ENCODE measurements at regions not wholly inside any gene's neighbourhood (a gene's known extent, or its start where the extent isn't known, plus 50 kb on each side); places are given as distances from the start of the nearest gene placed in this dataset.

DNA sequence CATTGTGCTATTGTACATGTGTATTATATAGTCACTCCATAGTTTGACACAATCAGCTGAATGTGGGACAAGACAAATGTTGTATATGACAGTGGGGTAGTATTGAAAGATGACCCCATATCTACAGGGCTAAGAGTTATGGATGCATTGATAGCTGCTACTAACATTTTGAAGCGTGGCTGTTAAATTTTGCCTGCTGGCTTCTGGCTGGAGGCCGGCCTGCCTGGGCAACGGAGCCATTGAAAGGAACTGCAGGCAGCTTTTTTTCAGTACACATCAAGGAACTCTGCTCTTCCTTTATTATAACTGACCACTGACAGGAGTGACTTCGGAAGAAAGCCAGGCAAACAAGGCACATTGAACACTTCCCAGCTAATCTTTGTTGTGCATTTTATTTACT is 76.1 kb upstream of the TMEM33 start:
- no peak for TF ChIP-seq ZBTB7A (IDR thresholded peaks at IDR 0.05; ENCODE audit: low read depth)
- TF ChIP-seq, protein P1, sequence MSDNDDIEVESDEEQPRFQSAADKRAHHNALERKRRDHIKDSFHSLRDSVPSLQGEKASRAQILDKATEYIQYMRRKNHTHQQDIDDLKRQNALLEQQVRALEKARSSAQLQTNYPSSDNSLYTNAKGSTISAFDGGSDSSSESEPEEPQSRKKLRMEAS (IDR thresholded peaks at IDR 0.05): no peak
- no peak for TF ChIP-seq RAD21 (IDR thresholded peaks at IDR 0.05; ENCODE audit: low read depth)
- no peak for TF ChIP-seq FOXM1 (IDR thresholded peaks at IDR 0.05; ENCODE audit: borderline replicate concordance, low read depth)
- no peak for TF ChIP-seq CEBPB (IDR thresholded peaks at IDR 0.05)
- no peak for TF ChIP-seq TAF1 (IDR thresholded peaks at IDR 0.05; ENCODE audit: low read depth)
- no peak for TF ChIP-seq YY1 (IDR thresholded peaks at IDR 0.05; ENCODE audit: low read depth)
- TF ChIP-seq, protein P2, sequence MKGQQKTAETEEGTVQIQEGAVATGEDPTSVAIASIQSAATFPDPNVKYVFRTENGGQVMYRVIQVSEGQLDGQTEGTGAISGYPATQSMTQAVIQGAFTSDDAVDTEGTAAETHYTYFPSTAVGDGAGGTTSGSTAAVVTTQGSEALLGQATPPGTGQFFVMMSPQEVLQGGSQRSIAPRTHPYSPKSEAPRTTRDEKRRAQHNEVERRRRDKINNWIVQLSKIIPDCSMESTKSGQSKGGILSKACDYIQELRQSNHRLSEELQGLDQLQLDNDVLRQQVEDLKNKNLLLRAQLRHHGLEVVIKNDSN (IDR thresholded peaks at IDR 0.05): no peak
- no peak for TF ChIP-seq TEAD4 (IDR thresholded peaks at IDR 0.05)
- TF ChIP-seq NFIC (IDR thresholded peaks at IDR 0.05): no peak
- TF ChIP-seq TCF12 (IDR thresholded peaks at IDR 0.05; ENCODE audit: low read depth): no peak
- TF ChIP-seq EGR1 (IDR thresholded peaks at IDR 0.05): no peak
- TF ChIP-seq CREB1 (IDR thresholded peaks at IDR 0.05; ENCODE audit: low read depth): no peak
- TF ChIP-seq EP300 (IDR thresholded peaks at IDR 0.05; ENCODE audit: borderline replicate concordance): no peak
- TF ChIP-seq, protein P3, sequence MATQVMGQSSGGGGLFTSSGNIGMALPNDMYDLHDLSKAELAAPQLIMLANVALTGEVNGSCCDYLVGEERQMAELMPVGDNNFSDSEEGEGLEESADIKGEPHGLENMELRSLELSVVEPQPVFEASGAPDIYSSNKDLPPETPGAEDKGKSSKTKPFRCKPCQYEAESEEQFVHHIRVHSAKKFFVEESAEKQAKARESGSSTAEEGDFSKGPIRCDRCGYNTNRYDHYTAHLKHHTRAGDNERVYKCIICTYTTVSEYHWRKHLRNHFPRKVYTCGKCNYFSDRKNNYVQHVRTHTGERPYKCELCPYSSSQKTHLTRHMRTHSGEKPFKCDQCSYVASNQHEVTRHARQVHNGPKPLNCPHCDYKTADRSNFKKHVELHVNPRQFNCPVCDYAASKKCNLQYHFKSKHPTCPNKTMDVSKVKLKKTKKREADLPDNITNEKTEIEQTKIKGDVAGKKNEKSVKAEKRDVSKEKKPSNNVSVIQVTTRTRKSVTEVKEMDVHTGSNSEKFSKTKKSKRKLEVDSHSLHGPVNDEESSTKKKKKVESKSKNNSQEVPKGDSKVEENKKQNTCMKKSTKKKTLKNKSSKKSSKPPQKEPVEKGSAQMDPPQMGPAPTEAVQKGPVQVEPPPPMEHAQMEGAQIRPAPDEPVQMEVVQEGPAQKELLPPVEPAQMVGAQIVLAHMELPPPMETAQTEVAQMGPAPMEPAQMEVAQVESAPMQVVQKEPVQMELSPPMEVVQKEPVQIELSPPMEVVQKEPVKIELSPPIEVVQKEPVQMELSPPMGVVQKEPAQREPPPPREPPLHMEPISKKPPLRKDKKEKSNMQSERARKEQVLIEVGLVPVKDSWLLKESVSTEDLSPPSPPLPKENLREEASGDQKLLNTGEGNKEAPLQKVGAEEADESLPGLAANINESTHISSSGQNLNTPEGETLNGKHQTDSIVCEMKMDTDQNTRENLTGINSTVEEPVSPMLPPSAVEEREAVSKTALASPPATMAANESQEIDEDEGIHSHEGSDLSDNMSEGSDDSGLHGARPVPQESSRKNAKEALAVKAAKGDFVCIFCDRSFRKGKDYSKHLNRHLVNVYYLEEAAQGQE (IDR thresholded peaks at IDR 0.05; ENCODE audit: low read depth): no peak

DNA sequence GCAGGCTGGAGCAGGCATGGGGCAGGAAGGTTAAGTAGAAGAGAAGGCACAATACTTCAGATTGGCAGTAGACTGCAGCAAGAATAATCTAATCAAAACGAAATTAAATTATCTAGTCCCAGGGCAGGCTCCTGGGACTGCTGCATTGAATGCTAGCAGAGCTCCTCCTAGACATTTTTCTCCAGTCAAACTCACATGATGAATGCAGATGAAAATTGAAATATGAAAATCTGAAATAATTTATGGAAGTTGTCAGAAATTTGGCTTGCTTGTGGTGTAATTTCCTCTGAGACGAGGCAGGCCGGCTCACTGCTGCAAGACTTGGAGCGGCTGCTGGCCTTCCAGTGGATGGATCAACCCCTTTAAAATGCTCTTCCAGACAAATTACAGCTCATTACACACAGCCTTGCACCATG is 78.0 kb upstream of the TMEM33 start:
- TF ChIP-seq YY1 (IDR thresholded peaks at IDR 0.05; ENCODE audit: low read depth) (no peak), TAF1 (IDR thresholded peaks at IDR 0.05; ENCODE audit: low read depth) (no peak), CEBPB (IDR thresholded peaks at IDR 0.05) (no peak), CREB1 (IDR thresholded peaks at IDR 0.05; ENCODE audit: low read depth) (no peak), TCF12 (IDR thresholded peaks at IDR 0.05; ENCODE audit: low read depth) (no peak), RAD21 (IDR thresholded peaks at IDR 0.05; ENCODE audit: low read depth) (no peak), FOXM1 (IDR thresholded peaks at IDR 0.05; ENCODE audit: borderline replicate concordance, low read depth) (no peak), ZBTB7A (IDR thresholded peaks at IDR 0.05; ENCODE audit: low read depth) (no peak), NFIC (IDR thresholded peaks at IDR 0.05) (no peak)
- TF ChIP-seq, protein P3 (IDR thresholded peaks at IDR 0.05; ENCODE audit: low read depth): no peak

DNA sequence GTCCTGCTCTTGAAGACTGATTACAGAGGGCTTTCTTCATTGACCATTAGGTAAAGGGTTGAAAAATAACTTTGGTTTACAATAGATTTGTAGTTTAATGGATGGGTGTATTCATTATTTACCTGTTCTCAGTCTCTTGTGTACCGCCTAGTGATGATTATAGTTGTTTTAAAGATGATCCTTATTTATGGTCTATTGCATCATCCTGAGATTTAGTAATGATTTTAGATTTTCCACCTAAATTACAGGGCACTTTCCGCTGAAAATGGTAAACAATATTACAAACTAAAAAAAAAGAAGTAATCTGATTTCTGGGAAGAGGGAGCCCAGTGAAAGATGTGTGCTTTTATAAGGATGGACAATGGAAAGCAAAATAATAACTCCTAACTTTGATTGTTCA is 78.4 kb upstream of the TMEM33 start:
- TF ChIP-seq EGR1 (IDR thresholded peaks at IDR 0.05): no peak
- TF ChIP-seq TEAD4 (IDR thresholded peaks at IDR 0.05): no peak
- TF ChIP-seq CREB1 (IDR thresholded peaks at IDR 0.05; ENCODE audit: low read depth): no peak
- TF ChIP-seq, protein P3 (IDR thresholded peaks at IDR 0.05; ENCODE audit: low read depth): no peak
- TF ChIP-seq TCF12 (IDR thresholded peaks at IDR 0.05; ENCODE audit: low read depth): no peak
- TF ChIP-seq, protein P2 (IDR thresholded peaks at IDR 0.05): no peak
- TF ChIP-seq CEBPB (IDR thresholded peaks at IDR 0.05): no peak
- no peak for TF ChIP-seq ZBTB7A (IDR thresholded peaks at IDR 0.05; ENCODE audit: low read depth)
- TF ChIP-seq YY1 (IDR thresholded peaks at IDR 0.05; ENCODE audit: low read depth): no peak
- no peak for TF ChIP-seq EP300 (IDR thresholded peaks at IDR 0.05; ENCODE audit: borderline replicate concordance)
- TF ChIP-seq FOXM1 (IDR thresholded peaks at IDR 0.05; ENCODE audit: borderline replicate concordance, low read depth): no peak
- no peak for TF ChIP-seq RAD21 (IDR thresholded peaks at IDR 0.05; ENCODE audit: low read depth)
- TF ChIP-seq, protein P1 (IDR thresholded peaks at IDR 0.05): no peak
- TF ChIP-seq TAF1 (IDR thresholded peaks at IDR 0.05; ENCODE audit: low read depth): no peak
- TF ChIP-seq NFIC (IDR thresholded peaks at IDR 0.05): no peak

DNA sequence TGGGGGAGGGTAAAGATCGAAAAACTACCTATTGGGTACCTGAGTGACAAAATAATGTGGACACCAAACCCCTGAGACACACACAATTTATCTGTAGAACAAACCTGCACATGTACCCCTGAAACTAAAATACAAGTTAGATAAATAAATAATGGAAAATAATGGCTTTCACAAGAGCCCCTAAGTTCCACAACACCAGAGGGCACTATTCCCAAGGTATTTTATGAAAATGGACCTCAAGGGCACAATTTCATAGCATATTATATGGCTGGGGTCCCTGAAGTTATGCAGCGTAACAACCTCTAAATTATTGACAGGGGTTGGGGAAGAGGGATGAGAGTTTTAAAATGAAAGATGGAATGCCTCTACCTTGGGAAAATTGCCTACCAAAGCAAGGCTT is 81.3 kb upstream of the TMEM33 start:
- TF ChIP-seq TEAD4 (IDR thresholded peaks at IDR 0.05) (no peak), YY1 (IDR thresholded peaks at IDR 0.05; ENCODE audit: low read depth) (no peak), ZBTB7A (IDR thresholded peaks at IDR 0.05; ENCODE audit: low read depth) (no peak), TAF1 (IDR thresholded peaks at IDR 0.05; ENCODE audit: low read depth) (no peak), RAD21 (IDR thresholded peaks at IDR 0.05; ENCODE audit: low read depth) (peak; percentile 34)
- TF ChIP-seq, protein P2 (IDR thresholded peaks at IDR 0.05): no peak
